CD4-positive, alpha-beta T cell treated with Interleukin-15 for 4 hours (primary cell): ENCODE measurements at regions not wholly inside any gene's neighbourhood (a gene's known extent, or its start where the extent isn't known, plus 50 kb on each side); places are given as distances from the start of the nearest gene placed in this dataset.

Experiments
- DNase-seq: peaks from one replicate; pipeline ENCODE4 v3.0.0-alpha.2; 2020; ENCODE audit warnings: low spot score

DNA sequence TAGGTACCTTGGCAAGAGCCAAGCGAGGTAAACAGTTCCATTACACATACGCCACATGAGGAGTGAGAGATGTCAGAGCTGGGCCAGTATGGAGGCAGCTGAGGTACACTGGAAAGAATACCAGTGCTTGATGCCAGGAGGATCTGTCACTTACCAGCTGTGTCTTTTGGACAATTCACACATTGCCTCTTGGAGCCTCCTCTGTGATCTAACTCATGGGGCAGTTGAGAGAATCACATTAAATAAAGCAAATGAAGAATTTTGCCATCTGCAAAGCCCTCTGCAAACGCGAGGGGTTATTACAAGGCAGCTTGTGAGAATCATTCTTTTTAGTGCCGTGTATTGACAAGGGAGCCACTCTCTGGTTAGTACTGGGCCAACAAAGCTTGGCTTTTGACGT lies 429.7 kb upstream of the KLF4 start:
- no peak for DNase-seq

DNA sequence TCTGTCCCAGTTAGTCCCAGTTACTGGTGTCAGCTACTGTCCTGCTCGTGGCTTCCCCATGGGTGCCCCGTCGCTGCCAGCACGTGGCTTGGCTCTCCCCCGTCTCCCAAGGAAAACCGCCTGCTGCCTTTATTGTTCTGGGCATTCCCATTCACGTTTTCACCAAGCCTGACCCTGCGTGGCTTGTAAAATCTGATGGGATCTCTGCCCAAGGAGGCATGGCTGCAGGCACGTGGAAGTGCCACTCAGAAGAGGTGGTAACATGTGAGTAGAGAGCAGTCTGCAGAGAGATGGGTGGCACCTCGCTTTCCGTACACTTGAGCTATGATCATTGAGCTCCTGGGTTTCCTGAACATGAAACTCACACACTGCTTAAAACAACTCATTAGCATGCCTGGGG lies 429.2 kb upstream of the KLF4 start:
- no peak for DNase-seq

DNA sequence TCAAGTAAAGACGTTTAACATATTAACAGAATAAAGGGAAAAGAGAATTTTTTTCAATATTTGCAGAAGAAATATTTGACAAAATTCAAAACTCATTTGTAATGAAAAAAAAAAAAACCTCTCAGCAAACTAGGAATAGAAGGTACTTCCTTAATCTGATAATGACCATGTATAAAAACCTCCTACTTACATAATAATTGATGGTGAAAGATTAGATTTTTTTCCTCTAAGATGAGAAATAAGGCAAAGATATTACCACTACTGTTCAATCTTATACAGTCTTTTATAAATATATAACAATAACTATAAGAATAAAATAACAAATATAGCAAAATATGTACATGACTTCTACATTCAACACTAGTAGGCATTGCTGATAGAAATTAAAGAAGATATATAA lies 424.6 kb upstream of the KLF4 start:
- no peak for DNase-seq

- DNase-seq = no peak
Measured at GRCh38 chr9:107907715-107908114, 418.1 kb upstream of the KLF4 start.

GRCh38 chr9:107907255-107907654 lies 417.7 kb upstream of the KLF4 start:
- no peak for DNase-seq

DNA sequence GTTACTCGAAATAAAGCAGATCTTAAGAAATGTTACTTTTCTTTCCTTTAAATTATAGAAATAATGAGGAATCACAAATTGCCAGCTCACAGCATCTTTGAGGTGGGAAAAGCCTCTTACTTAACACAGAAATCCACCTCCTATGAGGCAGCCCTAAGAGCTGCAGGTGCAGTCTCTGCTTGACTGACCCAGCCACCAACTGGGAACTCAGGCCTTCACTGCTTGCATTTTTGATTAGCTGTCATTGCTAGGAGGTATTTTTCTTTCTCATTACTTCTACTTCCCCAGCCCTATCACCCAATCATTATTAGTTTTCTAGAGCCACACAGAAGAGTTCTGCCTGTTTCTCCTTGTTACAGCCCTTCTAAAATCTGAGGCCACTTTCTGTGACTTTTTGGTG lies 416.5 kb upstream of the KLF4 start:
- DNase-seq = no peak

- DNase-seq = no peak
Measured at GRCh38 chr9:107905308-107906020, 415.9 kb upstream of the KLF4 start.

DNA sequence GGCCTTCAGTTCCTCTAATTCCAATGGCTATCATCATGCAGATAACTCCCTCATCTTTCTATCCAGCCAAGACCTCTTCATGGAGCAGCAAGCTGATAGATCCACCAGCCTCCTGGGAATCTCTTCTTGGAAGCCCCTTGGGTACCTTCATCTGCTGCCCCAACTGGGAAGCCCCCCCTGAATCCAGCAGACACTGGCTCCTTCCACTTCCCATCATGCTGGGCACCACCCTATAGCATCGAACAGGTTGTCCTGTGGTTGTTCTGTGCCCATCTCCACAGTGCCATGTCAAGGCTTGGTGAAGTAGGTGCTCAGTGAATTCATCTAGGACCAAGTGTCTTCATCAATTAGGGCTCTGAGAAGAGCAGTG lies 410.4 kb upstream of the KLF4 start:
- DNase-seq = no peak

- no peak for DNase-seq
Measured at GRCh38 chr9:107898761-107899160, 409.2 kb upstream of the KLF4 start.

- DNase-seq = no peak
Measured at GRCh38 chr9:107896544-107896943, 407.0 kb upstream of the KLF4 start.

DNA sequence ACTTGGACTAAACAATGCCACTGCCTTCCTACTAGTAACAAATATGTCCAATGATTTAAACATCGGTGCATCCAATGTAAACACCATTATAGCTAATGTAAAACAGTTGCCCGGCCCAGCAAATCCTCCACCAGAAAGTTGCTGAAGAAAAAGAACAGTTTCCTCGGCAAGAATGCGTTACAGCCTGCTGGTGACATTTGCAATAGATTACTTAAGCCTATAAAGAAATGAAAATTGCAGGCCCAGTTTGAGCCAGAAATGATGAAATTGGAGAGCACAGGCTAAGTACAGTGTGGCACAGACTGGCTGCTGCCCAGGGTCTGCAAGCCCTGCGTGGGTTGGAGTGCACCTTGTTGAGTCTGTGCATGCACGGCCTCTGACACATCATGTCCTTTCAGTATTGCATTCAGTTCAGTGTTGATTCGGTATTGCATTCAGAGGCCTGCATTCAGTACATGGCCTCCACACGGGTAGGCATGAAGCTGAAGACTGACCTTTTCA lies 406.0 kb upstream of the KLF4 start:
- DNase-seq = no peak

- DNase-seq = no peak
Measured at GRCh38 chr9:107894572-107895261, 405.1 kb upstream of the KLF4 start.

DNA sequence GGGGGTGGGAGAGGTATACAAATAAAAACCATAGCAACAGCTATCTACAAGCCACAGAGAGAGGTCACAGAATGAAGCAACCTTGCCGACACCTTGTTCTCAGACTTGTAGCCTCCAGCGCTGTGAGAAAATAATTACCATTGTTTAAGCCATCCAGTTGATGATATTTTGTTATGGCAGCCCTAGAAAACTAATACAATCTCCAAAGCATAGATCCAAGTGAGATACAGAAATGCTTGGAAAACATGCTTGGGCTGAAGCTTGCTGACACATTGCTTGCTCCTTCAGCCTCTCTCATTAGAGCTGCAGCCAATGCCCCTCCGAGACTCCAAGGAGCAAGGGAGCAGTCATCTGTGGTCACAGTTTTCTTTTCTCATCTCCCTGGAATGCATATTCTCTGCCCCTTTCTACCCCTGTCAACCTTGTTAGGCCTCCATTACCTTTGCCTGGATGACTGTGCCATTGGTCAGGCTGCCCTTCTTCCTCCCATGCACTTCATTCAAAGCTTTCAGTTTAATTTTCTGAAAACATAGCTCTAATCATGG lies 401.4 kb upstream of the KLF4 start:
- no peak for DNase-seq

DNA sequence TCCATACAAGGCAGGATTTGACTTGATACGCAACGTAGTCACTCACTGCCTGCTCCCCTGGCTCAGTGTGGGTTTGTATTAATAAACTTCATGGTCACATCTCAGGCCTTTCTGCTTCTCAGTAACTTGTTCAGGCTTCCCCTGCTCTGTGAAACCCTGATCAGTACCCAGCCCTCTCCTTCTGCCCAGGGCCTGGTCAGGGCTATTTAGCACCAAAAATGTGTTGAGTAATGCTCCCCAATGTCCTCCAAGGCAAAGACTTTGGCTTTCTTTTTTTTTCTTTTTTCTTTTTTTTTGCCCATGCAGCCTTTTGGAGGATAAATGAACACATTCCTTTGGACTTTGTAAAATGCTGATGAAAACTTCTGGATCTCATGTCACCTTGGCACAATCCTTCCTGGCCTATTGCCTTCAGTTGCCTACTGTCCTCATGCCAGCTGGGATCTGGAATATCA lies 399.2 kb upstream of the KLF4 start:
- DNase-seq = no peak

GRCh38 chr9:107886826-107887225 lies 397.3 kb upstream of the KLF4 start:
- DNase-seq = no peak

DNA sequence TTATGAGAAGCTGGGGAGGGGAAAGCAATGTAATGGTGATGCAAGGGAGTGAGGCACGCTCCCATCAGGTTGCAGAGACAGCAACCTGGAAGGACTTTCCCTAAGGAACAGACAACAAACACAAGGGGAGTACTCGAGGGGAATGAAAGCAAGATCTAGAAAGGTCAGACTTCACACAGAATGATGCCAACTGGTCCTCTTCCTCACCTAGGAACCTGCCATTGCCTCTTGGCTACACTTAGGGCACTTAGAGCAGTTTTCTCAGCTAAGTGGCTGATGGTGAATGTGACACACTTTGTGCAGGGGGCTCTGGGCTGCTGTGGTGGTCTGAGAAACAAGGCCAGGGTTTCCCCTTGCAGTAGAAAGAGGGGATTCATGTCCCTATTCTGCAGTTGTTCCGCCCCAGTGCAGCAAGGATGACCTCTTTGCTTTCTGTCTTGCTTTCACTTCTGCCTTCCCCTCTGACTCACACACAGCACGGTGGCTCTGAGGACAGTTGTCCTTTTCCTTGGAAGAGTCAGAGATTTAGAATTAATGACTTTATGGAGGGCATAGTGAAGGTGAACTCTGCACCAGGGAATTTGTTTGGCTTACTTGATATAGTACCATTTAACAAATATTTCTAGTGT lies 394.0 kb upstream of the KLF4 start:
- no peak for DNase-seq

GRCh38 chr9:107881626-107882300 lies 392.2 kb upstream of the KLF4 start:
- DNase-seq = no peak

GRCh38 chr9:107878462-107878861 lies 388.9 kb upstream of the KLF4 start:
- DNase-seq = no peak

DNA sequence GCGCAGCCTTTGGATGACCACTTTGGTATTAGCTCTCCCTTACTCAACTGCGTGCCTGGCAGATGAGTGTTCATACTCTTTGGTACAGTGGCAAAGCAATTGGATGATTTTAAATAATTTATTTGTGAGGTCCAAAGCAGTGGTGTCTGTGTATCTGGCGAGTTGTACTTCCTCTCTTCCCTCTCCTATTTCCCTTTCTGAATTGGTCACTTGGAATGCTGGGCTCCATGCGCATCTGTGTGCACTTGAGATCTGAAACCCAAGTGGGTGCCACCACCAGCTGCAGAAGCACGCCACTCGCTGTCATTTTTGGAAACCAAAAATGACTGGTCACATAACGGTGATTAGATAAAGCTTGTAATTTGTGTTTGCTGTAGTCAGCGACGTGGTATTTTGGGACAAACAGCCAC lies 386.0 kb upstream of the KLF4 start:
- no peak for DNase-seq

GRCh38 chr9:107874591-107875369 lies 385.2 kb upstream of the KLF4 start:
- no peak for DNase-seq

GRCh38 chr9:107874137-107874536 lies 384.6 kb upstream of the KLF4 start:
- no peak for DNase-seq
